DND-41 (cell line): ENCODE measurements at regions not wholly inside any gene's neighbourhood (a gene's known extent, or its start where the extent isn't known, plus 50 kb on each side); places are given as distances from the start of the nearest gene placed in this dataset.
"Not testable (repeated sequence)": the region's sequence is repeated elsewhere in the genome, so short reads cannot be mapped to it uniquely, and the experiment has no call there.

Experiments
- ATAC-seq: fragments of 200-7000 bp; cut with Tn5 transposase; 3 replicates; pipeline ENCODE4 v1.9.1; 2021; ENCODE audit warnings: low read depth; ENCODE audit not compliant: insufficient read depth
- DNase-seq: peaks from one replicate; pipeline ENCODE4 v3.0.0-alpha.2; 2020
- H2AFZ ChIP-seq: 2 replicates; pipeline ENCODE4 v1.6.0; 2012; ENCODE audit warnings: low read depth, low read length
- H3K27ac ChIP-seq: 2 replicates; pipeline ENCODE4 v1.5.1; 2012; ENCODE audit warnings: low read length, inconsistent platforms
- H3K27me3 ChIP-seq: fragments of 200-600 bp; sonication (generic); 2 replicates; pipeline ENCODE4 v1.6.0; 2012; ENCODE audit warnings: low read length, mild to moderate bottlenecking, inconsistent platforms; ENCODE audit not compliant: insufficient read depth, poor library complexity
- H3K36me3 ChIP-seq: 2 replicates; pipeline ENCODE4 v1.5.1; 2012; ENCODE audit warnings: low read length, inconsistent platforms; ENCODE audit not compliant: insufficient read depth
- H3K4me1 ChIP-seq: 2 replicates; pipeline ENCODE4 v1.5.1; 2012; ENCODE audit warnings: mild to moderate bottlenecking, low read length; ENCODE audit not compliant: insufficient read depth
- H3K4me2 ChIP-seq: 2 replicates; pipeline ENCODE4 v1.6.0; 2012; ENCODE audit warnings: mild to moderate bottlenecking, moderate library complexity, low read length, inconsistent platforms; ENCODE audit not compliant: insufficient read depth
- H3K4me3 ChIP-seq, 2 experiments: fragments of 200-600 bp in 1 of 2; shearing (Covaris generic) in 1 of 2; 2 replicates each; pipeline ENCODE4 v1.5.1; 2012 to 2016; ENCODE audit warnings: inconsistent platforms in 2 of 2, low read length in 2 of 2, mild to moderate bottlenecking in 2 of 2, low read depth in 1 of 2, moderate library complexity in 1 of 2
- H3K79me2 ChIP-seq: 2 replicates; pipeline ENCODE4 v1.6.0; 2012; ENCODE audit warnings: low read length, inconsistent platforms; ENCODE audit not compliant: insufficient read depth
- H3K9ac ChIP-seq: 2 replicates; pipeline ENCODE4 v1.6.0; 2012; ENCODE audit warnings: low read depth, mild to moderate bottlenecking, inconsistent platforms, low read length, moderate library complexity
- H3K9me3 ChIP-seq: 2 replicates; pipeline ENCODE4 v1.5.1; 2012; ENCODE audit warnings: low read length, moderate library complexity, mild to moderate bottlenecking, inconsistent platforms; ENCODE audit not compliant: insufficient read depth, severe bottlenecking
- H4K20me1 ChIP-seq: 2 replicates; pipeline ENCODE4 v1.6.0; 2012; ENCODE audit warnings: low read length; ENCODE audit not compliant: insufficient read depth
- CTCF ChIP-seq: IDR thresholded peaks from 2 replicates; pipeline ENCODE4 v1.5.1; 2012; ENCODE audit warnings: borderline replicate concordance, low read length, moderate library complexity, mild to moderate bottlenecking; ENCODE audit not compliant: poor library complexity, severe bottlenecking; ENCODE audit errors: extremely low read depth
- EZH2 ChIP-seq: IDR thresholded peaks from 3 replicates; pipeline ENCODE4 v1.6.1; 2012; ENCODE audit warnings: borderline replicate concordance, low read depth, mild to moderate bottlenecking, moderate library complexity, low read length, inconsistent platforms; ENCODE audit not compliant: severe bottlenecking

GRCh38 chr3:110697961-110698360 is 373.7 kb upstream of the NECTIN3 start:
- DNase-seq = no peak
- Histone ChIP-seq H3K9me3 (no peaks in the 10 kb centered on the region), H3K4me2 (no peak overlapping the region), H4K20me1 (no peaks in the 10 kb centered on the region), H3K4me3 (no peak overlapping the region), H2AFZ (no peak overlapping the region), H3K9ac (no peak overlapping the region), H3K36me3 (no peaks in the 10 kb centered on the region), H3K27ac (no peak overlapping the region), H3K27me3 (no peaks in the 10 kb centered on the region), H3K4me1 (peaks cover 6% of the 10 kb centered on the region; the same call in 1 of the 2 replicates), H3K79me2 (no peaks in the 10 kb centered on the region)
- TF ChIP-seq EZH2 = no peak
- no peak for ATAC-seq

GRCh38 chr3:110704332-110704731 is 367.3 kb upstream of the NECTIN3 start:
- H3K79me2 ChIP-seq, H3K4me1 ChIP-seq, ATAC-seq, H3K27ac ChIP-seq, H3K36me3 ChIP-seq, H3K4me3 ChIP-seq, DNase-seq, H3K27me3 ChIP-seq, H2AFZ ChIP-seq, H3K4me2 ChIP-seq, H4K20me1 ChIP-seq, H3K9ac ChIP-seq, H3K9me3 ChIP-seq: not testable (repeated sequence)

- Histone ChIP-seq H3K9ac (no peak overlapping the region), H3K9me3 (no peaks in the 10 kb centered on the region), H2AFZ (no peak overlapping the region), H3K27me3 (no peaks in the 10 kb centered on the region), H3K4me1 (no peaks in the 10 kb centered on the region), H3K36me3 (no peaks in the 10 kb centered on the region), H3K4me3 (no peak overlapping the region), H3K27ac (no peak overlapping the region), H4K20me1 (no peaks in the 10 kb centered on the region), H3K79me2 (no peaks in the 10 kb centered on the region), H3K4me2 (no peak overlapping the region)
- TF ChIP-seq EZH2 = no peak
- TF ChIP-seq CTCF = no peak
- DNase-seq (no peak), ATAC-seq (no peak)
Observed at GRCh38 chr3:110708156-110708555, 363.5 kb upstream of the NECTIN3 start.

- no peak for DNase-seq
- no peak for ATAC-seq
- H3K9ac ChIP-seq = no peak overlapping the region
- H2AFZ ChIP-seq = no peak overlapping the region
- TF ChIP-seq CTCF (no peak), EZH2 (no peak)
- H3K4me3 ChIP-seq = no peak overlapping the region
- no peaks in the 10 kb centered on the region for H3K9me3 ChIP-seq
- H3K79me2 ChIP-seq = no peaks in the 10 kb centered on the region
- H3K4me2 ChIP-seq = no peak overlapping the region
- no peaks in the 10 kb centered on the region for H3K4me1 ChIP-seq
- H3K36me3 ChIP-seq = no peaks in the 10 kb centered on the region
- H3K27me3 ChIP-seq = no peaks in the 10 kb centered on the region
- no peak overlapping the region for H3K27ac ChIP-seq
- H4K20me1 ChIP-seq = no peaks in the 10 kb centered on the region
Observed at GRCh38 chr3:110710156-110710555, 361.5 kb upstream of the NECTIN3 start.
